Left ventricle myocardium inferior (tissue), 1 donor: ENCODE measurements at regions not wholly inside any gene's neighbourhood (a gene's known extent, or its start where the extent isn't known, plus 50 kb on each side); places are given as distances from the start of the nearest gene placed in this dataset.
"Not testable (repeated sequence)": the region's sequence is repeated elsewhere in the genome, so short reads cannot be mapped to it uniquely, and the experiment has no call there.

Source experiments
- DNase-seq: peaks from one replicate; pipeline ENCODE4 v3.0.0-alpha.2; 2020
- H3K27ac ChIP-seq: fragments of 200-600 bp; replicated peaks from 2 replicates; pipeline ENCODE4 v1.8.0; 2021
- H3K27me3 ChIP-seq: fragments of 200-600 bp; 2 replicates; pipeline ENCODE4 v1.8.0; 2021; ENCODE audit warnings: low read depth
- H3K36me3 ChIP-seq: fragments of 200-600 bp; 2 replicates; pipeline ENCODE4 v1.8.0; 2021
- H3K4me1 ChIP-seq: fragments of 200-600 bp; 2 replicates; pipeline ENCODE4 v1.8.0; 2021
- H3K4me3 ChIP-seq: fragments of 200-600 bp; 2 replicates; pipeline ENCODE4 v1.8.0; 2021; ENCODE audit warnings: mild to moderate bottlenecking, moderate library complexity
- H3K9me3 ChIP-seq: fragments of 200-600 bp; replicated peaks from 2 replicates; pipeline ENCODE4 v1.8.0; 2021
- intact Hi-C: fragments of 100-400 bp; cut with micrococcal nuclease; formaldehyde crosslinking; loops from one replicate; pipeline ENCODE4 v1.11.0; 2022
- TF ChIP-seq, protein P1 (sequence below): fragments of 200-600 bp; IDR thresholded peaks from 2 replicates; pipeline ENCODE4 v1.8.0; 2021; ENCODE audit warnings: antibody characterized with exemption, mild to moderate bottlenecking, borderline replicate concordance
- donor health status: DM: no; HTN: yes; CAD: no; lungs with severe emphysema.

DNA sequence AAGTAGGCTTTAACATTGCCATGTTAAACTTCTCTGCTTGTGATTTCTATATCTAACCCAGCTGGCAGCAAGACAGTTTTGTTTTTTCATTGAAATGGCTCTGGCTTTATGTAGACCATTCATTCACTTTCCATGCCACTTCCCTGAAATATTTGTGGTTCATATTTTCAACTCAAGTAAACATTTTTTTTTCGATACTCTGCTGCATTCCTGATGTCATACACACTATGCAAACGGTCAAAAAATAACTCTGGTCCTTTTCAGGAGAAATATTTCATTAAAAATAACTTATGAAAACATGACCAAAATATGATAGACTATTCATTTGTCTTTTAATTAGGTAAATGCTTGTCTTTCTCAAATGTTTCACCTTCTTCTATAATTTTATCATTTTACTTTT lies 116.3 kb downstream of the USP22 start:
- H3K9me3 ChIP-seq: no peaks in the 10 kb centered on the region
- no peak overlapping the region for H3K4me3 ChIP-seq
- no peaks in the 10 kb centered on the region for H3K36me3 ChIP-seq
- no peak for DNase-seq
- H3K4me1 ChIP-seq: peaks cover 15% of the 10 kb centered on the region
- no peak overlapping the region for H3K27ac ChIP-seq
- no peaks in the 10 kb centered on the region for H3K27me3 ChIP-seq
- TF ChIP-seq, protein P1, sequence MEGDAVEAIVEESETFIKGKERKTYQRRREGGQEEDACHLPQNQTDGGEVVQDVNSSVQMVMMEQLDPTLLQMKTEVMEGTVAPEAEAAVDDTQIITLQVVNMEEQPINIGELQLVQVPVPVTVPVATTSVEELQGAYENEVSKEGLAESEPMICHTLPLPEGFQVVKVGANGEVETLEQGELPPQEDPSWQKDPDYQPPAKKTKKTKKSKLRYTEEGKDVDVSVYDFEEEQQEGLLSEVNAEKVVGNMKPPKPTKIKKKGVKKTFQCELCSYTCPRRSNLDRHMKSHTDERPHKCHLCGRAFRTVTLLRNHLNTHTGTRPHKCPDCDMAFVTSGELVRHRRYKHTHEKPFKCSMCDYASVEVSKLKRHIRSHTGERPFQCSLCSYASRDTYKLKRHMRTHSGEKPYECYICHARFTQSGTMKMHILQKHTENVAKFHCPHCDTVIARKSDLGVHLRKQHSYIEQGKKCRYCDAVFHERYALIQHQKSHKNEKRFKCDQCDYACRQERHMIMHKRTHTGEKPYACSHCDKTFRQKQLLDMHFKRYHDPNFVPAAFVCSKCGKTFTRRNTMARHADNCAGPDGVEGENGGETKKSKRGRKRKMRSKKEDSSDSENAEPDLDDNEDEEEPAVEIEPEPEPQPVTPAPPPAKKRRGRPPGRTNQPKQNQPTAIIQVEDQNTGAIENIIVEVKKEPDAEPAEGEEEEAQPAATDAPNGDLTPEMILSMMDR: no peak
- intact Hi-C loops: no loop called here

DNA sequence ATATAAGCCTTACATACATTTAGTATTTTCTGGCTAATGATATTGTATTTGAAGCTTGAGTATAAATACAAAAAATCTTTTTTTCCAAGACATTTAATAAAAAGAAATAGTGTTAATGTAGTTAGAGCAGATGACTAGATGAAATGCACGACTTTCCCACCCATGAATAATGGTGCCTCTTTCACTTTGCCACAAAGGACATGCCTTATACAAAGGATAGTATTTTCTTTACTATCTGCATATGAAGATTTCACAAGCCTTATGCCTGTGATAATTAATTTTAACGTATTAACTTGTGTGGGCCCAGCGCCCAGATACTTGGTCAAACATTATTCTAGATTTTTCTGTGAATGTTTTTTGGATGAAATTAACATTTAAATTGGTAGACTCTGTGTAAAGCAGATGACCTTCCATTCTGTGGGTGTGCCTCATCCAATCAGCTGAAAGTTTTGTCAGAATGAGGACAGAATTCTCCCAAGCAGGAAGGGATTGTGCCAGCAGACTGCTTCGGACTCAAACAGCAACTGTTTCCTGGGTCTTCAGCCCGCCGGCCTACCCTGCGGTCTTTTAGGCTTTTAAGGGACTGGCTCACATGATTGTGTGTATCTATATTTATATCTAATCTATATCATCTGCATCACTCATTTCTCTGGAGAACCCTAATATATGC lies 115.4 kb downstream of the USP22 start:
- intact Hi-C loops: no loop called here
- Histone ChIP-seq H3K4me3 (no peak overlapping the region), H3K9me3 (no peaks in the 10 kb centered on the region), H3K36me3 (no peaks in the 10 kb centered on the region), H3K27ac (peak overlapping the region; percentile 61), H3K4me1 (peaks cover 12% of the 10 kb centered on the region), H3K27me3 (no peaks in the 10 kb centered on the region)
- no peak for DNase-seq
- TF ChIP-seq, protein P1: no peak

DNA sequence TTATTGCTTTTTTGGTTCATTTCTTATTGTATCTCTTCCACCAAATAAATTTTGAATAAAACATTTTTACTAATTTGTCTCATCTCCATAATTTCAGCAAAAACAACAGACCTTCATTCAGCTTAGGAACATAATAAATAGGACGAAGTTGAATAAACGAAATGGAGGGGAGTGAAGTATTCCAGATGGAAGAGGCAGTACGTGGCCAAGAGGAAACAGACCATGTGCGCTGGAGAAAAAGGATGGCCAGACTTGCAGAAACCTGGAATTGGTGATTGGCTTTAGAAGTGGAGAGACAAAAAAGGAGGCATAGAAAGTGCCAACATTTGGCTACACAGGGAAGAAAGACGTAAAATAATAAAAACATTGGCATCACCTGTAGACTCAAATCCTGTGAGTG lies 113.5 kb downstream of the USP22 start:
- Histone ChIP-seq H3K27me3 (no peaks in the 10 kb centered on the region), H3K4me1 (peaks cover 12% of the 10 kb centered on the region), H3K36me3 (no peaks in the 10 kb centered on the region), H3K9me3 (no peaks in the 10 kb centered on the region), H3K27ac (no peak overlapping the region), H3K4me3 (no peak overlapping the region)
- intact Hi-C loops: no loop called here
- TF ChIP-seq, protein P1: no peak
- no peak for DNase-seq

DNA sequence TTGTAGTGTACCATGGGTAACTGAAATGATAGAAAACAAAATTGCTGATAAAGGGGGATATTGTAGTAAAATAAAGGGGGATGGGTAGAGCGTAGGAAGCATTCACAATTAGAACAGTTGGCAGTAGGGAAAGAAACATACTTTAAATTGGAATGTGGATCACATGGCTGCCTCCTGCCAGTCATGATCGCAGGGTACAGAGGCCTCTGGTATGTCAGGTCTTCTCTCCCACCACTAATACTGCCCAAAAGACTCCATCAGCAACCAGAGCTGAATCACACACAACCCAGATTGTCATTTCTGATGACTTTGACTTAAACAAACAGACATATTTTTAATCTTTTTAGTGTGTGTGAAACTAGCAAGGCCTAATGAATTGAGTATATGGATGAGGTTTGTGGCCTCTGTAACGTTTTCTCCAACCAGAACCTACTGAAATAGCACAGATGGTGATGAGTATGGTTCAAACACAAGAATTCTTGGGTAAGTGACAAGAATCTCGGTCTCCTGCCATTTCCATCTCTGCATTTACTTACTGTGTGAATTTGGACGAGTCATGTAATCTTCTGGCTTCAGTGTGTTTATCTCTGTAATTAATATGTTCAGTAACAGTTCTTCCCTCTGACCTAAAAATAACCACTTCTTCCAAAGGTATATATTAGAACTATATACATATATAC lies 112.6 kb downstream of the USP22 start:
- H3K9me3 ChIP-seq: no peaks in the 10 kb centered on the region
- H3K4me3 ChIP-seq: no peak overlapping the region
- H3K36me3 ChIP-seq: no peaks in the 10 kb centered on the region
- no peaks in the 10 kb centered on the region for H3K27me3 ChIP-seq
- intact Hi-C loops: no loop called here
- H3K4me1 ChIP-seq: peaks cover 20% of the 10 kb centered on the region
- H3K27ac ChIP-seq: no peak overlapping the region
- TF ChIP-seq, protein P1: no peak
- no peak for DNase-seq

DNA sequence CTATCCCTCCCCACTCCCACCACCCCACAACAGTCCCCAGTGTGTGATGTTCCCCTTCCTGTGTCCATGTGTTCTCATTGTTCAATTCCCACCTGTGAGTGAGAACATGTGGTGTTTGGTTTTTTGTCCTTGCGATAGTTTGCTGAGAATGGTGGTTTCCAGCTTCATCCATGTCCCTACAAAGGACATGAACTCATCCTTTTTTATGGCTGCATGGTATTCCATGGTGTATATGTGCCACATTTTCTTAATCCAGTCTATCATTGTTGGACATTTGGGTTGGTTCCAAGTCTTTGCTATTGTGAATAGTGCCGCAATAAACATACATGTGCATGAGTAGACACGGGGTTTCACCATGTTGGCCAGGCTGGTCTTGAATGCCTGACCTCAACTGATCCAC lies 109.8 kb downstream of the USP22 start:
- H3K9me3 ChIP-seq, H3K36me3 ChIP-seq, DNase-seq, H3K27ac ChIP-seq, H3K4me3 ChIP-seq, intact Hi-C loops, H3K27me3 ChIP-seq: not testable (repeated sequence)
- peaks cover 35% of the 10 kb centered on the region for H3K4me1 ChIP-seq

DNA sequence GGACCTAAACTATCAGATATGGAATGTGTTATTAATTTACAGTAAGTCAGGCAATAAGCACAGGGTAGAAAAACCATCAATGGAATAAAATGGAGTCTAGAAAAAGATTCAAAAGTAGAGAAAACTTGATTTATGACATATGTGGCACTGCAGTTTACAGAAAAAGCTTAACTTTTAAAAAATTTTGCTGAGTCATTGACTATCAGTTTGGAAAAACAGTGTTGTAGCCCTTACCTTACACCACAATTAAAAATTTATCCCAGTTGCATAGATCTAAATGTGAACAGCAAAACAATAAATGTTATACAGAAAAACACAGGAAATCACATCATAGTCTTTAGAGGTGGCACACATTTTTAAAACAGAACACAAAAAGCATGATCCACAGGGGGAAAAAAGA lies 108.5 kb downstream of the USP22 start:
- Histone ChIP-seq H3K9me3 (no peaks in the 10 kb centered on the region), H3K4me3 (no peak overlapping the region), H3K27ac (peak overlapping the region; percentile 67), H3K27me3 (no peaks in the 10 kb centered on the region), H3K4me1 (peaks cover 35% of the 10 kb centered on the region), H3K36me3 (no peaks in the 10 kb centered on the region)
- no peak for DNase-seq
- TF ChIP-seq, protein P1: no peak
- intact Hi-C loops: no loop called here
